ENCODE measurements at regions not wholly inside any gene's neighbourhood (a gene's known extent, or its start where the extent isn't known, plus 50 kb on each side); places are given as distances from the start of the nearest gene placed in this dataset.

DNA sequence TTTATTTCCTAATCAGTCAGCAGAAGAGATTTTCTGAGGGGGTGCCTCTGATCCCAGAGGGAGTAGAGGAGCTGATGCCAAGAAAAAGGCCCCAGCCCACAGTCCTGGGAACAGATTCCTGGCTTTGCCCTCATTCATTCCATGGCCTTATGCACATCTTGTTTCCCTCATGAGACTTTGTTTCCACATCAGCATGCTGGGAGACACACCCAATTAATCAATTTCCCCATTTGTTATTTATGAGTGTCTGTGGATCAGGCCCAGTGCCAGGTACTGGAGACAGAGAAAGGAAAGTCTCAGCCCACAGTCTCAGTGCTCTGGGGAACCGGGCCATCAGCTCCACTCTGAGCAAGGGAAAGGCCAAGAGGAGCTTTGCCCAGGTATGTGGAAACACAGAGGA is 496.2 kb upstream of the ZMIZ1 start:
- TF ChIP-seq, protein P1, sequence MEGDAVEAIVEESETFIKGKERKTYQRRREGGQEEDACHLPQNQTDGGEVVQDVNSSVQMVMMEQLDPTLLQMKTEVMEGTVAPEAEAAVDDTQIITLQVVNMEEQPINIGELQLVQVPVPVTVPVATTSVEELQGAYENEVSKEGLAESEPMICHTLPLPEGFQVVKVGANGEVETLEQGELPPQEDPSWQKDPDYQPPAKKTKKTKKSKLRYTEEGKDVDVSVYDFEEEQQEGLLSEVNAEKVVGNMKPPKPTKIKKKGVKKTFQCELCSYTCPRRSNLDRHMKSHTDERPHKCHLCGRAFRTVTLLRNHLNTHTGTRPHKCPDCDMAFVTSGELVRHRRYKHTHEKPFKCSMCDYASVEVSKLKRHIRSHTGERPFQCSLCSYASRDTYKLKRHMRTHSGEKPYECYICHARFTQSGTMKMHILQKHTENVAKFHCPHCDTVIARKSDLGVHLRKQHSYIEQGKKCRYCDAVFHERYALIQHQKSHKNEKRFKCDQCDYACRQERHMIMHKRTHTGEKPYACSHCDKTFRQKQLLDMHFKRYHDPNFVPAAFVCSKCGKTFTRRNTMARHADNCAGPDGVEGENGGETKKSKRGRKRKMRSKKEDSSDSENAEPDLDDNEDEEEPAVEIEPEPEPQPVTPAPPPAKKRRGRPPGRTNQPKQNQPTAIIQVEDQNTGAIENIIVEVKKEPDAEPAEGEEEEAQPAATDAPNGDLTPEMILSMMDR (conservative IDR thresholded peaks at IDR 0.05; ENCODE audit: low read depth, low read length): no peak
- no peak for TF ChIP-seq EZH2 (IDR thresholded peaks at IDR 0.05; ENCODE audit: borderline replicate concordance, low read depth, low read length, poor library complexity, severe bottlenecking)
